Transverse colon (tissue), 4 donors: ENCODE measurements at regions not wholly inside any gene's neighbourhood (a gene's known extent, or its start where the extent isn't known, plus 50 kb on each side); places are given as distances from the start of the nearest gene placed in this dataset.
"Not testable (repeated sequence)": the region's sequence is repeated elsewhere in the genome, so short reads cannot be mapped to it uniquely, and the experiment has no call there.

Experiments
- DNase-seq: peaks from one replicate; pipeline ENCODE4 v3.0.0-alpha.2; 2019
- H3K27ac ChIP-seq, 4 donors: fragments of 200-600 bp; sonication (generic); 2 replicates each; pipeline ENCODE4 v1.5.1; 2016 to 2018; ENCODE audit warnings: inconsistent platforms in 4 of 4
- H3K27me3 ChIP-seq: fragments of 200-600 bp; sonication (generic); 2 replicates; pipeline ENCODE4 v1.5.1; 2017; ENCODE audit warnings: inconsistent platforms
- H3K36me3 ChIP-seq, 4 donors: fragments of 200-600 bp; sonication (generic); 2 replicates each; pipeline ENCODE4 v1.5.1; 2017 to 2019; ENCODE audit warnings: inconsistent platforms in 4 of 4
- H3K4me1 ChIP-seq, 4 donors: fragments of 200-600 bp; sonication (generic); 2 replicates each; pipeline ENCODE4 v1.5.1; 2017 to 2020; ENCODE audit warnings: inconsistent platforms in 4 of 4
- H3K4me3 ChIP-seq, 4 donors: fragments of 200-600 bp; sonication (generic); 1 replicate in 1 of 4; 2 replicates in 3 of 4; pipeline versions ENCODE4 v1.5.1 to v1.6.1; 2017 to 2019; ENCODE audit warnings: inconsistent platforms in 4 of 4
- H3K9me3 ChIP-seq, 2 donors: fragments of 200-600 bp; sonication (generic); 2 replicates each; pipeline ENCODE4 v1.5.1; 2017 to 2019; ENCODE audit warnings: inconsistent platforms in 2 of 2
- EP300 ChIP-seq: sonication (generic); formaldehyde crosslinking; IDR thresholded peaks from one replicate; pipeline ENCODE4 v1.6.1; 2017; ENCODE audit warnings: antibody characterized with exemption, low read depth
- POLR2A ChIP-seq: fragments of 450-650 bp; IDR thresholded peaks from one replicate; pipeline ENCODE4 v1.6.1; 2016; ENCODE audit warnings: antibody characterized with exemption, mild to moderate bottlenecking, moderate library complexity
- POLR2AphosphoS5 ChIP-seq, 3 donors: sonication (generic); formaldehyde crosslinking; IDR thresholded peaks; one replicate each; pipeline ENCODE4 v1.6.1; 2016; ENCODE audit warnings: antibody characterized with exemption in 3 of 3
- WGBS, 2 donors: methylation state at CpG; one replicate each; pipeline ENCODE4 v1.1.5; 2018; ENCODE audit warnings: low coverage in 1 of 2; 5-methylcytosine and 5-hydroxymethylcytosine counted together
- in situ Hi-C, 4 donors: fragments of 200-750 bp; cut with MboI; loops; one replicate each; pipeline versions ENCODE4 v1.15.0 to v1.15.1; 2017; ENCODE audit warnings: low sequenced_read_pairs in 3 of 4, low pct_ligation_motif_present in 1 of 4, low pct_unique_long_range_greater_than_20kb in 1 of 4
- intact Hi-C: fragments of 100-400 bp; cut with DNase I; formaldehyde crosslinking; loops from one replicate; pipeline ENCODE4 v1.15.1; 2023; ENCODE audit warnings: low total_unique reads
- TF ChIP-seq, protein P1 (sequence below), 5 experiments: fragments of 200-600 bp in 3 of 5; fragments of 450-650 bp in 2 of 5; sonication (generic) in 3 of 5; IDR thresholded peaks; 1 replicate in 2 of 5; 2 replicates in 3 of 5; pipeline ENCODE4 v1.5.1; 2016 to 2017; ENCODE audit warnings: antibody characterized with exemption in 5 of 5, inconsistent platforms in 3 of 5, mild to moderate bottlenecking in 2 of 5, moderate library complexity in 1 of 5

DNA sequence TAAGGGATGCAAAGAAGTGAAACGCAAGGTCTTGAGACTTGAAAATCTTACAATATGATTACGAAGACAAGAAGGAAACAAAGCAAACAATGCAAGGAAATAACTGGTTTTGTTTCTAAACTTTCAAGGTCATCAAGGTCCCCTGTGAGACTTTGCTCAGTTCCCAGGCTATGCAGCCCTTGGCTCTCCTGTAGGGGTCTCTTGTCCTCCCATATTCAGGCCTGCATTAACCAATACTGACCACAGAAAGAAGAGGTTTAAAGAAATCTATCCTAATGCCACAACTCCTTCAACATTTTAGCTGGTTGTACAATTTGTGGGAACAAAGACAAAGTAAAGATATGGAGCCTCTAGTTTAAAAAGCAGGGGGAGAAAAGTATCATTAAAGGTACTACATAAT lies 209.2 kb downstream of the LHFPL1 start:
- WGBS, 2 donors = 69% methylated on average over 2 of the region's 2 CpGs; no CpG with 5 or more reads in 1 of the 2 donors
- DNase-seq = no peak
- no peaks in the 10 kb centered on the region for H3K27me3 ChIP-seq
- no peaks in the 10 kb centered on the region for H3K4me1 ChIP-seq
- H3K4me3 ChIP-seq = no peak overlapping the region
- no peaks in the 10 kb centered on the region for H3K36me3 ChIP-seq
- no peak overlapping the region for H3K27ac ChIP-seq
- in situ Hi-C loops (no loop called here), intact Hi-C loops (no loop called here)
- H3K9me3 ChIP-seq = no peaks in the 10 kb centered on the region
- TF ChIP-seq POLR2A = no peak
- TF ChIP-seq, protein P1, sequence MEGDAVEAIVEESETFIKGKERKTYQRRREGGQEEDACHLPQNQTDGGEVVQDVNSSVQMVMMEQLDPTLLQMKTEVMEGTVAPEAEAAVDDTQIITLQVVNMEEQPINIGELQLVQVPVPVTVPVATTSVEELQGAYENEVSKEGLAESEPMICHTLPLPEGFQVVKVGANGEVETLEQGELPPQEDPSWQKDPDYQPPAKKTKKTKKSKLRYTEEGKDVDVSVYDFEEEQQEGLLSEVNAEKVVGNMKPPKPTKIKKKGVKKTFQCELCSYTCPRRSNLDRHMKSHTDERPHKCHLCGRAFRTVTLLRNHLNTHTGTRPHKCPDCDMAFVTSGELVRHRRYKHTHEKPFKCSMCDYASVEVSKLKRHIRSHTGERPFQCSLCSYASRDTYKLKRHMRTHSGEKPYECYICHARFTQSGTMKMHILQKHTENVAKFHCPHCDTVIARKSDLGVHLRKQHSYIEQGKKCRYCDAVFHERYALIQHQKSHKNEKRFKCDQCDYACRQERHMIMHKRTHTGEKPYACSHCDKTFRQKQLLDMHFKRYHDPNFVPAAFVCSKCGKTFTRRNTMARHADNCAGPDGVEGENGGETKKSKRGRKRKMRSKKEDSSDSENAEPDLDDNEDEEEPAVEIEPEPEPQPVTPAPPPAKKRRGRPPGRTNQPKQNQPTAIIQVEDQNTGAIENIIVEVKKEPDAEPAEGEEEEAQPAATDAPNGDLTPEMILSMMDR (IDR thresholded peaks at IDR 0.05) = no peak
- TF ChIP-seq POLR2AphosphoS5 (IDR thresholded peaks at IDR 0.05) = no peak
- no peak for TF ChIP-seq EP300

DNA sequence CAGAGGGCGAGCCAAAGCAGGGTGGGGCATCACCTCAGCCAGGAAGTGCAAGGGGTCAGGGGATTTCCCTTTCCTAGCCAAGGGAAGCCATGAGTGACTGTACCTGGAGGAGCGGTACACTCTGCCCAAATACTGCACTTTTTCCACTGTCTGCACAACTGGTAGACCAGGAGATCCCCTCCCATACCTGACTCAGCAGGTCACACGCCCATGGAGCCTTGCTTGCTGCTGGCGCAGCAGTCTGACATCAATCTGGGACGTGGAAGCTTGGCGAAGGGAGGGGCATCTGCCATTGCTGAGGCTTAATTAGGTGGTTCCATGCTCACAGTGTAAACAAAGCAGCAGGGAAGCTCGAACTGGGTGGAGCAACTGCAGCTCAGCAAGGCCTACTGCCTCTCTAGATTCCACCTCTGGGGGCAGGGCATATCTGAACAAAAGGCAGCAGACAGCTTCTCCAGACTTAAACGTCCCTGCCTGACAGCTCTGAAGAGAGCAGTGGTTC lies 217.7 kb downstream of the LHFPL1 start:
- H3K4me1 ChIP-seq, H3K27ac ChIP-seq, H3K4me3 ChIP-seq, H3K27me3 ChIP-seq, H3K36me3 ChIP-seq, intact Hi-C loops, DNase-seq, in situ Hi-C loops, H3K9me3 ChIP-seq: not testable (repeated sequence)
- 48% methylated on average over 7 of the region's 8 CpGs; no CpG with 5 or more reads in 1 of the 2 donors for WGBS, 2 donors

DNA sequence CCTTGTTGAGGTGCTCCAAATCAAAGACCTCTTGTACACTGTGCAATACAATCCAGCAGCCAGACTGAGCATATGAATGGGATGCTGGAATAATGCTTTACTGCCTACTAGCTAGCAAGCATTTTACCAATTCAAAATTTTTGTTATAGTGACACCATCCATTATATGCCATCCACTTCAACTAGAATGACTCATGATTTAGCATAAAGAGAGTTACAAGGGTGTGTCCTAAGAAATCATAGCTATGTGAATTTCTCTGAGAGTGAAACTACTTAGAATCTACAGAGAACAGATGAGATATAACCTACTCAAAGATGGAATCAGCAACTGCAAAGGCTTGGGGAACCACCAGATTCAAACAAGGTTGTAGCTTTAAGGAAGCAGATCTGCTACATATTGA lies 221.9 kb downstream of the LHFPL1 start:
- Histone ChIP-seq H3K4me3 (no peak overlapping the region), H3K27ac (no peak overlapping the region), H3K9me3 (no peaks in the 10 kb centered on the region), H3K36me3 (no peaks in the 10 kb centered on the region), H3K27me3 (no peaks in the 10 kb centered on the region), H3K4me1 (no peaks in the 10 kb centered on the region)
- in situ Hi-C loops (no loop called here), intact Hi-C loops (no loop called here)
- TF ChIP-seq, protein P1 (IDR thresholded peaks at IDR 0.05) = no peak
- TF ChIP-seq POLR2A (no peak), POLR2AphosphoS5 (IDR thresholded peaks at IDR 0.05) (no peak), EP300 (no peak)
- DNase-seq = no peak

DNA sequence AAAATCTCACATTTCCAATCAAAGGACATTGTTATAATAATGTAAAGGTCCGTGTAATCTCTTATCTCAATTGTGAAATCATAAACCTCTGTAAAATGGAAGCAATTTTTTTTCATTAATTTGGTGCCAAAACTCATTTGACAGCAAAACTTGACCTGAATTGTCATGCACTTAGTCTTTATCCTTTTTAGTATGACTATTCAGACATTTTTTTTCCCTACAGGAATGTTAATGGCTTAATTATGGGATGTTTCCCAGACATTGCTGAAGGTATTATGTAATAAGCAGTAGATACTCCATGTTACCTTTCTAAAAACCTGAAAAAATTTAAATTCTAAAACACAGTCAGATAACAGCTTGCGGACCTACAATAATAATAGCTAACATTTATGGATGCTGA lies 228.9 kb downstream of the LHFPL1 start:
- 50 to 66% methylated on average over 2 of the region's 2 CpGs for WGBS, 2 donors
- Histone ChIP-seq H3K27me3 (no peaks in the 10 kb centered on the region), H3K9me3 (no peaks in the 10 kb centered on the region), H3K36me3 (no peaks in the 10 kb centered on the region), H3K4me1 (no peaks in the 10 kb centered on the region), H3K27ac (no peak overlapping the region), H3K4me3 (no peak overlapping the region)
- intact Hi-C loops = no loop called here
- no peak for DNase-seq
- in situ Hi-C loops = no loop called here
- TF ChIP-seq EP300 (no peak), POLR2A (no peak), POLR2AphosphoS5 (IDR thresholded peaks at IDR 0.05) (no peak)
- TF ChIP-seq, protein P1 (IDR thresholded peaks at IDR 0.05) = no peak

DNA sequence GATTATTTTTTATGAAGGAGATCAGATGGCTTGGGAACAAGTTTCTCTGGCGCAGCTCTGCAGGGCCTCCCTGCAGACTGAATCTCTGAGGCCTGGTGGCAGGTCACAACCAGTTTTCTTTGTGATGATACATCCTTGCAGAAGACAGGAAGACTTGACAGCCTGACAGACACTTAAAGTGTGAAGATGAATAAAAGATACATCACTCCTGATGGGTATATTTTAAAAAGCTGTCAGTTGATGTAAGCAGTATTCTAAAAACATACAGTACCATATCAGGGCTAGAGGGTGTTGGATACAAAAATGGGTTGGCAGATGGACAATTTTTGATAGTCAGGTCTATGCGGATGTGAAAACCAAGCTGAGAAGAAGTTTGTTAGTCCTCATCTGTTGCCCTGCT lies 239.5 kb downstream of the LHFPL1 start:
- Histone ChIP-seq H3K4me3 (no peak overlapping the region), H3K27ac (no peak overlapping the region), H3K36me3 (no peaks in the 10 kb centered on the region), H3K9me3 (no peaks in the 10 kb centered on the region), H3K4me1 (no peaks in the 10 kb centered on the region), H3K27me3 (no peaks in the 10 kb centered on the region)
- intact Hi-C loops = no loop called here
- TF ChIP-seq, protein P1 (IDR thresholded peaks at IDR 0.05) = no peak
- TF ChIP-seq POLR2A = no peak
- TF ChIP-seq POLR2AphosphoS5 (IDR thresholded peaks at IDR 0.05) = no peak
- TF ChIP-seq EP300 = no peak
- no peak for DNase-seq
- WGBS, 2 donors = 80% methylated on average over 2 of the region's 2 CpGs; no CpG with 5 or more reads in 1 of the 2 donors
- in situ Hi-C loops = no loop called here
